CD14-positive monocyte (primary cell): ENCODE measurements at regions not wholly inside any gene's neighbourhood (a gene's known extent, or its start where the extent isn't known, plus 50 kb on each side); places are given as distances from the start of the nearest gene placed in this dataset.

Experiments used
- DNase-seq, 3 donors: peaks; one replicate each; pipeline ENCODE4 v3.0.0-alpha.2; 2011 to 2022
- H2AFZ ChIP-seq: 2 replicates; pipeline ENCODE4 v1.6.0; 2012; ENCODE audit warnings: mild to moderate bottlenecking, low read depth, low read length, inconsistent platforms; ENCODE audit not compliant: insufficient read depth, poor library complexity, severe bottlenecking
- H3K27ac ChIP-seq, 2 donors: 1 replicate in 1 of 2; 2 replicates in 1 of 2; pipeline ENCODE4 v1.5.1; 2012 to 2013; ENCODE audit warnings: low read length in 2 of 2, control low read depth in 1 of 2, inconsistent platforms in 1 of 2, low read depth in 1 of 2, mild to moderate bottlenecking in 1 of 2
- H3K27me3 ChIP-seq, 2 donors: one replicate each; pipeline versions ENCODE4 v1.6.0 to v1.6.1; 2011 to 2013; ENCODE audit warnings: low read length in 2 of 2; ENCODE audit not compliant: control insufficient read depth in 2 of 2, insufficient read depth in 2 of 2
- H3K36me3 ChIP-seq, 2 donors: replicated peaks in 1 of 2; 1 replicate in 1 of 2; 2 replicates in 1 of 2; pipeline versions ENCODE4 v1.5.1 to v1.6.1; 2012 to 2013; ENCODE audit warnings: low read length in 2 of 2, control low read depth in 1 of 2, inconsistent platforms in 1 of 2, mild to moderate bottlenecking in 1 of 2; ENCODE audit not compliant: insufficient read depth in 2 of 2, control insufficient read depth in 1 of 2
- H3K4me1 ChIP-seq, 2 donors: 1 replicate in 1 of 2; 2 replicates in 1 of 2; pipeline versions ENCODE4 v1.5.1 to v1.6.1; 2012 to 2013; ENCODE audit warnings: low read length in 2 of 2, control low read depth in 1 of 2, inconsistent platforms in 1 of 2, mild to moderate bottlenecking in 1 of 2, moderate library complexity in 1 of 2; ENCODE audit not compliant: insufficient read depth in 2 of 2, control insufficient read depth in 1 of 2
- H3K4me2 ChIP-seq: replicated peaks from 2 replicates; pipeline ENCODE3; 2012; ENCODE audit warnings: low read length, moderate library complexity, mild to moderate bottlenecking; ENCODE audit not compliant: poor library complexity, severe bottlenecking; ENCODE audit errors: extremely low read depth
- H3K4me3 ChIP-seq, 3 experiments: fragments of 200-600 bp in 1 of 3; sonication (generic) in 1 of 3; replicated peaks in 1 of 3; 1 replicate in 2 of 3; 2 replicates in 1 of 3; pipeline ENCODE4 v1.5.1; 2011 to 2013; ENCODE audit warnings: low read length in 3 of 3, mild to moderate bottlenecking in 3 of 3, control low read depth in 2 of 3, low read depth in 2 of 3, inconsistent platforms in 1 of 3, moderate library complexity in 1 of 3
- H3K79me2 ChIP-seq: 2 replicates; pipeline ENCODE4 v1.6.0; 2012; ENCODE audit warnings: mild to moderate bottlenecking, control low read depth, inconsistent platforms, low read length, moderate library complexity; ENCODE audit not compliant: insufficient read depth
- H3K9ac ChIP-seq: 2 replicates; pipeline ENCODE4 v1.6.0; 2017; ENCODE audit warnings: low read length, mild to moderate bottlenecking; ENCODE audit not compliant: insufficient read depth, poor library complexity, severe bottlenecking
- H3K9me3 ChIP-seq, 2 donors: replicated peaks in 1 of 2; 1 replicate in 1 of 2; 2 replicates in 1 of 2; pipeline versions ENCODE4 v1.5.1 to v1.6.1; 2012 to 2013; ENCODE audit warnings: low read length in 2 of 2, control low read depth in 1 of 2; ENCODE audit not compliant: control insufficient read depth in 1 of 2, insufficient read depth in 1 of 2
- H4K20me1 ChIP-seq: 2 replicates; pipeline ENCODE4 v1.6.0; 2012; ENCODE audit warnings: mild to moderate bottlenecking, low read length, control low read depth, moderate library complexity; ENCODE audit not compliant: insufficient read depth
- H3K27ac Mint-ChIP-seq, 7 donors: one replicate each; pipeline ENCODE4 v1.8.0; 2020; ENCODE audit warnings: mild to moderate bottlenecking in 7 of 7, mixed read lengths in 7 of 7, moderate library complexity in 6 of 7, inconsistent platforms in 2 of 7
- H3K27me3 Mint-ChIP-seq, 3 donors: one replicate each; pipeline ENCODE4 v1.8.0; 2021 to 2022; ENCODE audit warnings: low read depth in 3 of 3, mild to moderate bottlenecking in 3 of 3, mixed read lengths in 3 of 3, moderate library complexity in 3 of 3, inconsistent platforms in 1 of 3
- H3K36me3 Mint-ChIP-seq, 2 donors: one replicate each; pipeline ENCODE4 v1.8.0; 2020; ENCODE audit warnings: mixed read lengths in 2 of 2, inconsistent platforms in 1 of 2, mild to moderate bottlenecking in 1 of 2
- H3K4me1 Mint-ChIP-seq: one replicate; pipeline ENCODE4 v1.8.0; 2020; ENCODE audit warnings: mild to moderate bottlenecking, mixed read lengths
- H3K4me3 Mint-ChIP-seq, 2 donors: one replicate each; pipeline ENCODE4 v1.8.0; 2020; ENCODE audit warnings: mild to moderate bottlenecking in 2 of 2, mixed read lengths in 2 of 2, moderate library complexity in 1 of 2
- H3K9me3 Mint-ChIP-seq, 7 donors: one replicate each; pipeline ENCODE4 v1.8.0; 2020 to 2022; ENCODE audit warnings: mixed read lengths in 7 of 7, mild to moderate bottlenecking in 6 of 7, moderate library complexity in 6 of 7, inconsistent platforms in 2 of 7
- WGBS: methylation state at CpG from one replicate; pipeline ENCODE4 v1.1.5; 2013; ENCODE audit warnings: missing lambda C conversion rate; ENCODE audit not compliant: insufficient coverage; 5-methylcytosine and 5-hydroxymethylcytosine counted together
- intact Hi-C, 2 donors: fragments of 100-400 bp; cut with micrococcal nuclease; formaldehyde crosslinking; loops; one replicate each; pipeline versions ENCODE4 v1.15.0 to v1.15.1; 2023
- TF ChIP-seq, protein P1 (sequence below): fragments of 200-600 bp; IDR thresholded peaks from one replicate; pipeline ENCODE4 v1.8.0; 2022; ENCODE audit warnings: antibody characterized with exemption, mild to moderate bottlenecking

- H3K27ac ChIP-seq, result no peak overlapping the region
- H3K27me3 Mint-ChIP-seq, result peaks cover 0 to 2% (median 2%) of the 10 kb centered on the region in 3 donors
- DNase-seq, result peak in 1 of 3 donors; percentile 46
- H3K4me3 Mint-ChIP-seq, result no peak overlapping the region
- no peaks in the 10 kb centered on the region for H3K36me3 Mint-ChIP-seq
- peaks cover 36% of the 10 kb centered on the region for H3K4me1 Mint-ChIP-seq
- H3K36me3 ChIP-seq, result no peaks in the 10 kb centered on the region
- intact Hi-C loops, result loop anchor here in 1 of 2 donors (10.0 kb wide), 1 partner anchor 538 kb away; no protein-coding TSS in a partner anchor
- H2AFZ ChIP-seq, result no peak overlapping the region
- H3K4me1 ChIP-seq, result peaks cover 35 to 37% of the 10 kb centered on the region in 2 donors
- TF ChIP-seq, protein P1, sequence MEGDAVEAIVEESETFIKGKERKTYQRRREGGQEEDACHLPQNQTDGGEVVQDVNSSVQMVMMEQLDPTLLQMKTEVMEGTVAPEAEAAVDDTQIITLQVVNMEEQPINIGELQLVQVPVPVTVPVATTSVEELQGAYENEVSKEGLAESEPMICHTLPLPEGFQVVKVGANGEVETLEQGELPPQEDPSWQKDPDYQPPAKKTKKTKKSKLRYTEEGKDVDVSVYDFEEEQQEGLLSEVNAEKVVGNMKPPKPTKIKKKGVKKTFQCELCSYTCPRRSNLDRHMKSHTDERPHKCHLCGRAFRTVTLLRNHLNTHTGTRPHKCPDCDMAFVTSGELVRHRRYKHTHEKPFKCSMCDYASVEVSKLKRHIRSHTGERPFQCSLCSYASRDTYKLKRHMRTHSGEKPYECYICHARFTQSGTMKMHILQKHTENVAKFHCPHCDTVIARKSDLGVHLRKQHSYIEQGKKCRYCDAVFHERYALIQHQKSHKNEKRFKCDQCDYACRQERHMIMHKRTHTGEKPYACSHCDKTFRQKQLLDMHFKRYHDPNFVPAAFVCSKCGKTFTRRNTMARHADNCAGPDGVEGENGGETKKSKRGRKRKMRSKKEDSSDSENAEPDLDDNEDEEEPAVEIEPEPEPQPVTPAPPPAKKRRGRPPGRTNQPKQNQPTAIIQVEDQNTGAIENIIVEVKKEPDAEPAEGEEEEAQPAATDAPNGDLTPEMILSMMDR, result no peak
- H3K27ac Mint-ChIP-seq, result peak overlapping the region in 4 of 7 donors; percentile 20 to 72 (median 30)
- no peak overlapping the region for H3K4me3 ChIP-seq
- no peaks in the 10 kb centered on the region for H3K27me3 ChIP-seq
- no peaks in the 10 kb centered on the region for H3K9me3 Mint-ChIP-seq
- H3K9me3 ChIP-seq, result no peaks in the 10 kb centered on the region
- H3K9ac ChIP-seq, result no peak overlapping the region
- H3K4me2 ChIP-seq, result no peak overlapping the region
- H4K20me1 ChIP-seq, result no peaks in the 10 kb centered on the region
- no peaks in the 10 kb centered on the region for H3K79me2 ChIP-seq
Observed at GRCh38 chr6:134712311-134712710, 237.6 kb downstream of the ALDH8A1 start.

DNA sequence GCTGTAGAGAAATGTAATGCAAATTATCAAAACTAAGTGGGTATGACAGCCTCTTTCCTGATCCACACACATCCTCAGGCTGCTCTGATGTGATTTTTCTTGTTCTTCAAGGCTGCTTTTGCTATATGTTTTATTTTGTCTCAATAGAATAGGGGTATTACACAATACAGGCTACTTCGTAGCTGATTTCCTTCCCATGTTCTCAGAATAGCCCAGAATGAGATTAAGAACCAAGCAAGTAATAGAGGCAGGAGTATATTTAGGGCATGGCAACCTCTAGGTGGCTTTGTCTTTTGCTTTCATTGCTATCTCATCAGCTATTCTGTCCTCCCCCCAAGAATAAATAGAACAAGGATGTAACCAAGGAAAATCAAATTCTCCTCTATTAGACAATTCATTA lies 241.8 kb downstream of the ALDH8A1 start:
- Histone ChIP-seq H4K20me1 (no peaks in the 10 kb centered on the region), H3K9me3 (no peaks in the 10 kb centered on the region), H3K27ac (no peak overlapping the region), H3K36me3 (no peaks in the 10 kb centered on the region), H3K4me3 (no peak overlapping the region), H3K79me2 (no peaks in the 10 kb centered on the region), H3K27me3 (no peaks in the 10 kb centered on the region), H2AFZ (no peak overlapping the region), H3K9ac (no peak overlapping the region), H3K4me2 (peak overlapping the region; percentile 28), H3K4me1 (peaks cover 21% of the 10 kb centered on the region in 2 donors)
- Mint-ChIP-seq H3K4me3 (peak overlapping the region in 1 of 2 donors; percentile 23), H3K27ac (peak overlapping the region in 4 of 7 donors; percentile 14 to 80 (median 60)), H3K27me3 (peaks cover 2 to 8% (median 2%) of the 10 kb centered on the region in 3 donors), H3K4me1 (peaks cover 28% of the 10 kb centered on the region), H3K9me3 (no peaks in the 10 kb centered on the region), H3K36me3 (no peaks in the 10 kb centered on the region)
- DNase-seq, result no peak
- no CpG with 5 or more reads among the region's 1 CpG for WGBS
- TF ChIP-seq, protein P1, result no peak
- intact Hi-C loops, result no loop called here
